ENCODE measurements at regions not wholly inside any gene's neighbourhood (a gene's known extent, or its start where the extent isn't known, plus 50 kb on each side); places are given as distances from the start of the nearest gene placed in this dataset.

DNA sequence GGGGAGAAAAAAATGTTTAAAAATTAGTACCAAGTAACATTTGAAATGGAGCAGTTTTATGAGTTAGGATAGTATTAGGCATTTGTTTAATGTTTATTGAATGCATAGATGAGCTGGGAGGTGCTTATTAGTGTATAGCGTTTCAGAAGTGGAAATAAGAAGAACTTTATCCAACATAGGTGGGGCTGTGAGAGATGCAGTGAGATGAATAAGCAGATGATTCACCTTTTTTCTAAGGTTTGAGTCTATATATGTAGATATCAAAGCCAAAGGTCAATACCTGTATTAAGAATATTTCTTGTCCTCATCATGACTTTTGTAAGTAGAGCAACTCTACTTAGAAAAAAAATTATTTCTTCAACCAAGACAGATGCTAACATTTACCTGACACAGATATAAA is 54.6 kb upstream of the POU4F3 start:
- ChIA-PET POLR2A (ENCODE audit: partially characterized antibody) (no interaction called here), CTCF (ENCODE audit: partially characterized antibody) (interaction anchor here (0.8 kb wide), 1 partner anchor 144 kb away, joined by 3 read pairs; no protein-coding TSS in a partner anchor)
- H3K23me2 ChIP-seq (ENCODE audit: low read depth, low read length) = no peaks in the 10 kb centered on the region; the same call in 1 of the 2 replicates
- FAIRE-seq = no peak
- H3K36me3 ChIP-seq (ENCODE audit: control insufficient read depth in 2 of 4, insufficient read depth in 4 of 4, low read length in 3 of 4) = peaks cover 0 to 52% (median 11%) of the 10 kb centered on the region in 4 experiments; a peak in 5 of 8 replicates
- H4K5ac ChIP-seq (ENCODE audit: insufficient read length, low read depth, low read length) = no peak overlapping the region
- no peak overlapping the region for H2AK5ac ChIP-seq (ENCODE audit: low read depth, low read length)
- no peak for DNase-seq (ENCODE audit: low read depth in 1 of 2, low spot score in 2 of 2)
- no peak overlapping the region for H2BK20ac ChIP-seq (ENCODE audit: low read length)
- H3K27ac ChIP-seq (ENCODE audit: low read depth, low read length) = no peak overlapping the region
- no peak for TF ChIP-seq KDM5A (IDR thresholded peaks at IDR 0.05; ENCODE audit: low read length)
- no peak for TF ChIP-seq RFX5 (IDR thresholded peaks at IDR 0.05; ENCODE audit: borderline replicate concordance, low read depth, low read length)
- no peak for TF ChIP-seq RBBP5 (IDR thresholded peaks at IDR 0.05; ENCODE audit: borderline replicate concordance, low read depth, low read length)
- H3K79me1 ChIP-seq (ENCODE audit: low read depth, low read length) = no peaks in the 10 kb centered on the region
- H4K8ac ChIP-seq (ENCODE audit: extremely low read depth, insufficient read depth, low read length) = no peak overlapping the region
- H3K14ac ChIP-seq (ENCODE audit: insufficient read length) = no peak overlapping the region
- no peaks in the 10 kb centered on the region for H3K9me3 ChIP-seq (ENCODE audit: insufficient read depth in 2 of 2, low read depth in 1 of 2, low read length in 1 of 2)
- H3K4me3 ChIP-seq (ENCODE audit: extremely low read depth in 1 of 4, insufficient read depth in 2 of 4, low read depth in 3 of 4, low read length in 4 of 4) = no peak overlapping the region
- no peaks in the 10 kb centered on the region for H3K79me2 ChIP-seq (ENCODE audit: control insufficient read depth in 1 of 2, insufficient read depth in 2 of 2, low read length in 2 of 2)
- H4K91ac ChIP-seq (replicated peaks; ENCODE audit: insufficient read length, low read length) = no peak overlapping the region
- H3K27me3 ChIP-seq (replicated peaks in 1 of 4; ENCODE audit: control insufficient read depth in 3 of 4, extremely low read depth in 1 of 4, insufficient read depth in 3 of 4, low read length in 3 of 4) = peaks cover 0 to 1% (median 0%) of the 10 kb centered on the region in 4 experiments; a peak in 2 of 7 replicates
- no peak overlapping the region for H2BK15ac ChIP-seq (ENCODE audit: low read length)
- no peak overlapping the region for H3K9ac ChIP-seq (replicated peaks in 1 of 4; ENCODE audit: extremely low read depth in 1 of 4, low read depth in 3 of 4, low read length in 3 of 4)
- H3K23ac ChIP-seq (ENCODE audit: insufficient read length) = no peak overlapping the region
- H3K4me1 ChIP-seq (replicated peaks in 1 of 4; ENCODE audit: control insufficient read depth in 3 of 4, insufficient read depth in 4 of 4, low read length in 3 of 4) = no peaks in the 10 kb centered on the region
- H2AFZ ChIP-seq (ENCODE audit: low read length) = no peak overlapping the region
- no peak overlapping the region for H3K18ac ChIP-seq (ENCODE audit: extremely low read depth, low read length)
- no peak overlapping the region for H3K4me2 ChIP-seq (ENCODE audit: insufficient read depth in 1 of 2, low read depth in 2 of 2, low read length in 2 of 2)
- H4K20me1 ChIP-seq (replicated peaks in 1 of 2; ENCODE audit: control insufficient read depth in 1 of 2, insufficient read depth in 2 of 2, low read length in 2 of 2) = no peaks in the 10 kb centered on the region
- no peak overlapping the region for H2BK120ac ChIP-seq (replicated peaks; ENCODE audit: low read depth, low read length)
- H3K4ac ChIP-seq (replicated peaks; ENCODE audit: insufficient read length, low read depth, low read length) = no peak overlapping the region
- H3K56ac ChIP-seq (replicated peaks; ENCODE audit: insufficient read length, low read depth, low read length) = no peak overlapping the region
- no peak overlapping the region for H2BK12ac ChIP-seq (ENCODE audit: low read depth, low read length)
- no peak overlapping the region for H2BK5ac ChIP-seq (ENCODE audit: low read depth, low read length)
- WGBS, 2 experiments (ENCODE audit: extremely low coverage in 1 of 2, insufficient coverage in 1 of 2, insufficient read length in 1 of 2, insufficient replicate concordance in 2 of 2, low coverage in 1 of 2, low lambda C conversion rate in 2 of 2, missing lambda C conversion rate in 1 of 2) = 83% methylated on average over 1 of the region's 1 CpG; no CpG with 5 or more reads in 1 of the 2 experiments

All from H1 (cell line).